DOHH2 (cell line): ENCODE measurements at regions not wholly inside any gene's neighbourhood (a gene's known extent, or its start where the extent isn't known, plus 50 kb on each side); places are given as distances from the start of the nearest gene placed in this dataset.

Source experiments
- H3F3A ChIP-seq: fragments of 200-600 bp; sonication (generic), shearing (Covaris generic); 2 replicates; pipeline ENCODE4 v1.6.0; 2016; ENCODE audit warnings: antibody characterized with exemption, mild to moderate bottlenecking; ENCODE audit not compliant: control insufficient read depth, insufficient read depth
- H3K27ac ChIP-seq: fragments of 200-600 bp; sonication (generic); 2 replicates; pipeline ENCODE4 v1.5.1; 2014; ENCODE audit warnings: low read depth, mild to moderate bottlenecking, low read length, moderate library complexity
- H3K27me3 ChIP-seq: fragments of 200-600 bp; sonication (generic); 2 replicates; pipeline ENCODE4 v1.6.1; 2014; ENCODE audit warnings: mild to moderate bottlenecking, low read length, mixed read lengths; ENCODE audit not compliant: control insufficient read depth
- H3K36me3 ChIP-seq: fragments of 200-600 bp; sonication (generic); 2 replicates; pipeline ENCODE4 v1.6.1; 2014; ENCODE audit warnings: mild to moderate bottlenecking, low read length, moderate library complexity, mixed read lengths; ENCODE audit not compliant: control insufficient read depth
- H3K4me1 ChIP-seq: fragments of 200-600 bp; sonication (generic); 2 replicates; pipeline ENCODE4 v1.6.1; 2014; ENCODE audit warnings: mild to moderate bottlenecking, low read length, mixed read lengths; ENCODE audit not compliant: control insufficient read depth
- H3K4me2 ChIP-seq: fragments of 200-600 bp; sonication (generic); 2 replicates; pipeline ENCODE4 v1.6.0; 2014; ENCODE audit warnings: mild to moderate bottlenecking, low read length, moderate library complexity
- H3K4me3 ChIP-seq: fragments of 200-600 bp; sonication (generic); 2 replicates; pipeline ENCODE4 v1.5.1; 2014; ENCODE audit warnings: mild to moderate bottlenecking, low read length, mixed read lengths
- H3K79me2 ChIP-seq: fragments of 200-600 bp; sonication (generic); 2 replicates; pipeline ENCODE4 v1.6.1; 2014; ENCODE audit warnings: mild to moderate bottlenecking, low read length, mixed read lengths; ENCODE audit not compliant: control insufficient read depth
- H3K9me2 ChIP-seq: fragments of 200-600 bp; sonication (generic); replicated peaks from 2 replicates; pipeline ENCODE4 v1.6.1; 2014; ENCODE audit warnings: mild to moderate bottlenecking, low read length, mixed read lengths; ENCODE audit not compliant: control insufficient read depth
- H3K9me3 ChIP-seq: fragments of 200-600 bp; sonication (generic); 2 replicates; pipeline ENCODE4 v1.6.1; 2014; ENCODE audit warnings: antibody characterized with exemption, low read length, mixed read lengths; ENCODE audit not compliant: control insufficient read depth, insufficient read depth
- H4K20me1 ChIP-seq: fragments of 200-600 bp; sonication (generic); 2 replicates; pipeline ENCODE4 v1.6.0; 2014; ENCODE audit warnings: low read depth, mild to moderate bottlenecking, antibody characterized with exemption, low read length, moderate library complexity; ENCODE audit not compliant: control insufficient read depth, insufficient read depth
- EZH2phosphoT487 ChIP-seq: fragments of 200-600 bp; sonication (generic); IDR thresholded peaks from 2 replicates; pipeline ENCODE4 v1.6.1; 2017; ENCODE audit warnings: borderline replicate concordance, mild to moderate bottlenecking, antibody characterized with exemption, low read length, moderate library complexity, mixed read lengths
- TF ChIP-seq, protein P1 (sequence below): fragments of 200-600 bp; sonication (generic); IDR thresholded peaks from one replicate; pipeline ENCODE4 v1.5.1; 2014; ENCODE audit warnings: antibody characterized with exemption, mild to moderate bottlenecking, low read depth, low read length; ENCODE audit not compliant: poor library complexity, severe bottlenecking

- Histone ChIP-seq H3F3A (no peaks in the 10 kb centered on the region), H3K27ac (no peak overlapping the region), H3K4me2 (no peak overlapping the region), H3K4me1 (no peaks in the 10 kb centered on the region), H3K27me3 (no peaks in the 10 kb centered on the region), H3K4me3 (no peak overlapping the region), H3K36me3 (no peaks in the 10 kb centered on the region), H4K20me1 (no peaks in the 10 kb centered on the region), H3K9me2 (no peaks in the 10 kb centered on the region), H3K79me2 (no peaks in the 10 kb centered on the region), H3K9me3 (no peaks in the 10 kb centered on the region)
- TF ChIP-seq, protein P1, sequence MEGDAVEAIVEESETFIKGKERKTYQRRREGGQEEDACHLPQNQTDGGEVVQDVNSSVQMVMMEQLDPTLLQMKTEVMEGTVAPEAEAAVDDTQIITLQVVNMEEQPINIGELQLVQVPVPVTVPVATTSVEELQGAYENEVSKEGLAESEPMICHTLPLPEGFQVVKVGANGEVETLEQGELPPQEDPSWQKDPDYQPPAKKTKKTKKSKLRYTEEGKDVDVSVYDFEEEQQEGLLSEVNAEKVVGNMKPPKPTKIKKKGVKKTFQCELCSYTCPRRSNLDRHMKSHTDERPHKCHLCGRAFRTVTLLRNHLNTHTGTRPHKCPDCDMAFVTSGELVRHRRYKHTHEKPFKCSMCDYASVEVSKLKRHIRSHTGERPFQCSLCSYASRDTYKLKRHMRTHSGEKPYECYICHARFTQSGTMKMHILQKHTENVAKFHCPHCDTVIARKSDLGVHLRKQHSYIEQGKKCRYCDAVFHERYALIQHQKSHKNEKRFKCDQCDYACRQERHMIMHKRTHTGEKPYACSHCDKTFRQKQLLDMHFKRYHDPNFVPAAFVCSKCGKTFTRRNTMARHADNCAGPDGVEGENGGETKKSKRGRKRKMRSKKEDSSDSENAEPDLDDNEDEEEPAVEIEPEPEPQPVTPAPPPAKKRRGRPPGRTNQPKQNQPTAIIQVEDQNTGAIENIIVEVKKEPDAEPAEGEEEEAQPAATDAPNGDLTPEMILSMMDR, result no peak
- no peak for TF ChIP-seq EZH2phosphoT487
Measured at GRCh38 chr4:38413524-38414341, 250.3 kb upstream of the KLF3 start.

GRCh38 chr4:38414410-38414809 lies 249.6 kb upstream of the KLF3 start:
- TF ChIP-seq, protein P1, result no peak
- no peak for TF ChIP-seq EZH2phosphoT487
- H3K4me2 ChIP-seq, result no peak overlapping the region
- no peak overlapping the region for H3K27ac ChIP-seq

DNA sequence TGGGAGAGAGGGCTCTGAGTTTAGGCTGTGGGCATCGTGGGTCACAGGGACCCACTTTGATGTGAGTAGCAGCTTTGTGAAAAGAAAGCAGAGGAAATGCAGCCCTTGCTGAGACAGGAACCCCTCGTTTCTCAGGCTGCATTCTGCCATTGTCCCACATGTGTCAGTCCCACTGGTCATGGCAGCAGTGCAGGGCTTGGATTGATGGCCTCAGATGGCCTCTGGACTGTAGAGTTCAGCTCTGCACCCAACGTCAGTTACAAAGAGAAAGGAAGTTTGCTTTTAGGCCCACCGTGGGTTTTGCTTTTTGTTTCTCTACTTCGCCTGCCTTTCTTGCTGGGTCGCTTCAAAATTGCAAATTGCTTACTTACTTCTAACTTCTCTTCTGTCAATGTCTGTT lies 248.3 kb upstream of the KLF3 start:
- Histone ChIP-seq H3K4me1 (no peaks in the 10 kb centered on the region), H3K27ac (no peak overlapping the region), H3K9me3 (no peaks in the 10 kb centered on the region), H3K27me3 (no peaks in the 10 kb centered on the region), H3K79me2 (no peaks in the 10 kb centered on the region), H4K20me1 (no peaks in the 10 kb centered on the region), H3K4me2 (no peak overlapping the region), H3K9me2 (no peaks in the 10 kb centered on the region), H3F3A (no peaks in the 10 kb centered on the region), H3K36me3 (no peaks in the 10 kb centered on the region), H3K4me3 (no peak overlapping the region)
- TF ChIP-seq EZH2phosphoT487, result no peak
- TF ChIP-seq, protein P1, result no peak

More at GRCh38 chr4:38414410-38414809, 249.6 kb upstream of the KLF3 start:
- Histone ChIP-seq H3K79me2 (no peaks in the 10 kb centered on the region), H3K9me2 (no peaks in the 10 kb centered on the region), H3K4me1 (no peaks in the 10 kb centered on the region), H3K4me3 (no peak overlapping the region), H4K20me1 (no peaks in the 10 kb centered on the region), H3K36me3 (no peaks in the 10 kb centered on the region), H3K9me3 (no peaks in the 10 kb centered on the region), H3F3A (no peaks in the 10 kb centered on the region), H3K27me3 (no peaks in the 10 kb centered on the region)
